ENCODE measurements at regions not wholly inside any gene's neighbourhood (a gene's known extent, or its start where the extent isn't known, plus 50 kb on each side); places are given as distances from the start of the nearest gene placed in this dataset.

DNA sequence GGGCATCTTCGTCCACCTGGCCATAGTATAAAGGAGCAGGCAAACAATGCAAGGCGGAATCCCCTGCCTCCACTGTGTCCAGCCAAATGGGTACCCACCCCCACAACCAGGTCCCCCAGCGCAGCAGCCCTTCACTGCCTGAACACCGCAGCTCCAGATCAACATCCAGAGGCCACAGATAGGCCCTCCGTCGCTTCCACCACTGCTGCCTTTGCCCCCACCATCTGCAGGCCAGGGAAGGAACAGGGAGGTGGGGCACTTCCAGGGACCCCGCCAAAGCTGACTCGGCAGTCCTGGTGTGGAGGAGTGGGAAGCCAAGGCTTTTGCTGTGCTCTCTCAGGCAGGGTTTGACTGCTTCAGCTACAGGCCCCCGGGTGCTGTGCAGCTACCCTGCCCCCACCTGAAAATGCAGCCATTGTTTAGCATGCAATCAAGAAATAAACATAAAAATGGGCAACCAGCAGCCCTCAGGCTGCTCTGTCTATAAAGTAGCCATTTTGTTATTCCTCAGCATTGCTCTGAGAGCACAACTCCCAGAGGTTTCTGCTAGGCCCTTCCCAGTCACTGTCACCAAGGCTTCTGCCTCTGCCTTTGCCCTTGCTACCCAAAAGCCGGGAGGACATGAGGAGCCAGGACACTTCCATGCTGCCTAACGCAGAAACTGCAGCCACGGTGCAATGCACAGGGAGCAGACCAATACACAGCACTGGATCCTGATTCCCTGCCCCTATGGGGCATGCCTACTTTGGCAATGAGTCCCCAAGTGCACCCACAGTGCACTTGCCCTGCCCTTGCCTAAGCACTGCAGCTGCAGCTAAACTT, 733.2 kb upstream of the KLHL1 start (continued):
- TF ChIP-seq, protein P1, sequence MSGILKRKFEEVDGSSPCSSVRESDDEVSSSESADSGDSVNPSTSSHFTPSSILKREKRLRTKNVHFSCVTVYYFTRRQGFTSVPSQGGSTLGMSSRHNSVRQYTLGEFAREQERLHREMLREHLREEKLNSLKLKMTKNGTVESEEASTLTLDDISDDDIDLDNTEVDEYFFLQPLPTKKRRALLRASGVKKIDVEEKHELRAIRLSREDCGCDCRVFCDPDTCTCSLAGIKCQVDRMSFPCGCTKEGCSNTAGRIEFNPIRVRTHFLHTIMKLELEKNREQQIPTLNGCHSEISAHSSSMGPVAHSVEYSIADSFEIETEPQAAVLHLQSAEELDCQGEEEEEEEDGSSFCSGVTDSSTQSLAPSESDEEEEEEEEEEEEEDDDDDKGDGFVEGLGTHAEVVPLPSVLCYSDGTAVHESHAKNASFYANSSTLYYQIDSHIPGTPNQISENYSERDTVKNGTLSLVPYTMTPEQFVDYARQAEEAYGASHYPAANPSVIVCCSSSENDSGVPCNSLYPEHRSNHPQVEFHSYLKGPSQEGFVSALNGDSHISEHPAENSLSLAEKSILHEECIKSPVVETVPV (CRISPR knock-in tag; IDR thresholded peaks at IDR 0.05), result no peak

- ATAC-seq, result no peak
- no peak for TF ChIP-seq ESRRG (CRISPR knock-in tag; IDR thresholded peaks at IDR 0.05)
- no peak for TF ChIP-seq PPARA (CRISPR knock-in tag; IDR thresholded peaks at IDR 0.05; ENCODE audit: borderline replicate concordance)
- TF ChIP-seq TCF4 (CRISPR knock-in tag; IDR thresholded peaks at IDR 0.05; ENCODE audit: borderline replicate concordance), result peak; percentile 84; the same call in 1 of the 2 replicates
These were observed 727.1 kb upstream of the KLHL1 start for GRCh38 chr13:70835371-70835770.

GRCh38 chr13:70829748-70830147, 721.5 kb upstream of the KLHL1 start:
- no peak for ATAC-seq
- TF ChIP-seq SNAI2 (CRISPR knock-in tag; IDR thresholded peaks at IDR 0.05) (no peak), OSR1 (CRISPR knock-in tag; IDR thresholded peaks at IDR 0.05) (no peak), BACH2 (CRISPR knock-in tag; IDR thresholded peaks at IDR 0.05; ENCODE audit: borderline replicate concordance) (no peak), ZNF8 (CRISPR knock-in tag; IDR thresholded peaks at IDR 0.05) (no peak)

- no peak for ATAC-seq
- TF ChIP-seq ARNTL (CRISPR knock-in tag; IDR thresholded peaks at IDR 0.05; ENCODE audit: borderline replicate concordance, low read depth) (no peak), PPARA (CRISPR knock-in tag; IDR thresholded peaks at IDR 0.05; ENCODE audit: borderline replicate concordance) (no peak)
These were observed 709.3 kb upstream of the KLHL1 start for GRCh38 chr13:70817576-70817975.

DNA sequence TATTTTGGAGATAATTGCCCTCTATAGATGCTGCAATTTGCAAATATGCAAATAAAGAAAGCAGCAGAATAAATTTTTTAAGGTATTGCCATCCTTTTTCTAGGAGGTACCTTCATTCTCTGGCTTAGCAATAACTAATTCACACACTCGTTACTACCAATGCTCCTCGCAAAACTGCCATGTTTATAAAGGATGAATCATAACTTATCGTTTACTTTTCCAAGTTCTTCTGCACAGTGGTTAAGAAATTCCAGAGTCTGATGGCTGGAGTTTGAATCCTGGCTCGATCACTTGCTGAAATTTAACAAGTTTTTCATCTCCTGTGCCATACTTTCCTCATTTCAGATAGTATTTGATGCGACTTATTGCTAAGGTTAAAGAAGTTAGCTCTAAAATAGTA, 708.6 kb upstream of the KLHL1 start:
- no peak for ATAC-seq
- no peak for TF ChIP-seq BACH2 (CRISPR knock-in tag; IDR thresholded peaks at IDR 0.05; ENCODE audit: borderline replicate concordance)
- TF ChIP-seq, protein P2, sequence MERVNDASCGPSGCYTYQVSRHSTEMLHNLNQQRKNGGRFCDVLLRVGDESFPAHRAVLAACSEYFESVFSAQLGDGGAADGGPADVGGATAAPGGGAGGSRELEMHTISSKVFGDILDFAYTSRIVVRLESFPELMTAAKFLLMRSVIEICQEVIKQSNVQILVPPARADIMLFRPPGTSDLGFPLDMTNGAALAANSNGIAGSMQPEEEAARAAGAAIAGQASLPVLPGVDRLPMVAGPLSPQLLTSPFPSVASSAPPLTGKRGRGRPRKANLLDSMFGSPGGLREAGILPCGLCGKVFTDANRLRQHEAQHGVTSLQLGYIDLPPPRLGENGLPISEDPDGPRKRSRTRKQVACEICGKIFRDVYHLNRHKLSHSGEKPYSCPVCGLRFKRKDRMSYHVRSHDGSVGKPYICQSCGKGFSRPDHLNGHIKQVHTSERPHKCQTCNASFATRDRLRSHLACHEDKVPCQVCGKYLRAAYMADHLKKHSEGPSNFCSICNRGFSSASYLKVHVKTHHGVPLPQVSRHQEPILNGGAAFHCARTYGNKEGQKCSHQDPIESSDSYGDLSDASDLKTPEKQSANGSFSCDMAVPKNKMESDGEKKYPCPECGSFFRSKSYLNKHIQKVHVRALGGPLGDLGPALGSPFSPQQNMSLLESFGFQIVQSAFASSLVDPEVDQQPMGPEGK (CRISPR knock-in tag; IDR thresholded peaks at IDR 0.05; ENCODE audit: borderline replicate concordance), result no peak
- TF ChIP-seq ZNF70 (CRISPR knock-in tag; IDR thresholded peaks at IDR 0.05), result no peak
- no peak for TF ChIP-seq RARB (CRISPR knock-in tag; IDR thresholded peaks at IDR 0.05)
- no peak for TF ChIP-seq CSDC2 (CRISPR knock-in tag; IDR thresholded peaks at IDR 0.05)
- TF ChIP-seq ZFP3 (CRISPR knock-in tag; IDR thresholded peaks at IDR 0.05), result no peak

DNA sequence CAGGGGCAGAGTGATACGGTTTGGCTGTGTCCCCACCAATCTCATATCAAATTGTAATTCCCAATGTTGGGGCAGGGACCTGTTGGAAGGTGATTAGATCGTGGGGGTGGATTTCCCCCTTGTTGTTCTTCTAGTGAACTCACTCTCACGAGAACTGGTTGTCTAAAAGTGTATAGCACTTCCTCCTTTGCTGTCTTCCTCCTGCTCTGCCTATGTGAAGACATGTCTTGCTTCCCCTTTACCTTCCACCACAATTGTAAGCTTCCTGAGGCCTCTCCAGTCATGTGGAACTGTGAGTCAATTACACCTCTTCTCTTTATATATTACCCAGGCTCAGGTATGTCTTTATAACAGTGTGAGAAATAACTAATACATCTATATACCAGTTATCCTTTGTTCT, 706.4 kb upstream of the KLHL1 start:
- no peak for ATAC-seq
- no peak for TF ChIP-seq ESRRG (CRISPR knock-in tag; IDR thresholded peaks at IDR 0.05)
- no peak for TF ChIP-seq POU6F1 (CRISPR knock-in tag; IDR thresholded peaks at IDR 0.05; ENCODE audit: borderline replicate concordance, low read depth)
- TF ChIP-seq ARNTL (CRISPR knock-in tag; IDR thresholded peaks at IDR 0.05; ENCODE audit: borderline replicate concordance, low read depth), result no peak
- no peak for TF ChIP-seq SNAI2 (CRISPR knock-in tag; IDR thresholded peaks at IDR 0.05)
- TF ChIP-seq ZFP3 (CRISPR knock-in tag; IDR thresholded peaks at IDR 0.05), result no peak
- no peak for TF ChIP-seq GLIS3 (CRISPR knock-in tag; IDR thresholded peaks at IDR 0.05)
- no peak for TF ChIP-seq CSDC2 (CRISPR knock-in tag; IDR thresholded peaks at IDR 0.05)
- TF ChIP-seq TOX (CRISPR knock-in tag; IDR thresholded peaks at IDR 0.05; ENCODE audit: borderline replicate concordance), result no peak
- no peak for TF ChIP-seq CREB5 (CRISPR knock-in tag; IDR thresholded peaks at IDR 0.05; ENCODE audit: low read depth)
- TF ChIP-seq PPARA (CRISPR knock-in tag; IDR thresholded peaks at IDR 0.05; ENCODE audit: borderline replicate concordance), result no peak
- TF ChIP-seq, protein P2 (CRISPR knock-in tag; IDR thresholded peaks at IDR 0.05; ENCODE audit: borderline replicate concordance), result no peak
- TF ChIP-seq BACH2 (CRISPR knock-in tag; IDR thresholded peaks at IDR 0.05; ENCODE audit: borderline replicate concordance), result no peak
- TF ChIP-seq TCF4 (CRISPR knock-in tag; IDR thresholded peaks at IDR 0.05; ENCODE audit: borderline replicate concordance), result no peak
- no peak for TF ChIP-seq ZNF70 (CRISPR knock-in tag; IDR thresholded peaks at IDR 0.05)
- TF ChIP-seq ZNF8 (CRISPR knock-in tag; IDR thresholded peaks at IDR 0.05), result no peak
- TF ChIP-seq OSR1 (CRISPR knock-in tag; IDR thresholded peaks at IDR 0.05), result no peak
- TF ChIP-seq ZC3H10 (CRISPR knock-in tag; IDR thresholded peaks at IDR 0.05), result no peak
- TF ChIP-seq, protein P1 (CRISPR knock-in tag; IDR thresholded peaks at IDR 0.05), result no peak

Data from SK-N-SH treated with all-trans-retinoic acid at 6 μM for 48 hours (cell line).